Sigmoid colon (tissue), 3 donors: ENCODE measurements at regions not wholly inside any gene's neighbourhood (a gene's known extent, or its start where the extent isn't known, plus 50 kb on each side); places are given as distances from the start of the nearest gene placed in this dataset.

Experiments
- POLR2A ChIP-seq, 2 donors: fragments of 450-650 bp; IDR thresholded peaks; one replicate each; pipeline ENCODE4 v1.6.1; 2016; ENCODE audit warnings: antibody characterized with exemption in 2 of 2, mild to moderate bottlenecking in 2 of 2, moderate library complexity in 2 of 2
- TF ChIP-seq, protein P1 (sequence below), 4 experiments: fragments of 450-650 bp in 3 of 4; fragments of 200-600 bp in 1 of 4; IDR thresholded peaks; one replicate each; pipeline ENCODE4 v1.5.1; 2016 to 2019; ENCODE audit warnings: antibody characterized with exemption in 4 of 4, mild to moderate bottlenecking in 3 of 4, moderate library complexity in 2 of 4

DNA sequence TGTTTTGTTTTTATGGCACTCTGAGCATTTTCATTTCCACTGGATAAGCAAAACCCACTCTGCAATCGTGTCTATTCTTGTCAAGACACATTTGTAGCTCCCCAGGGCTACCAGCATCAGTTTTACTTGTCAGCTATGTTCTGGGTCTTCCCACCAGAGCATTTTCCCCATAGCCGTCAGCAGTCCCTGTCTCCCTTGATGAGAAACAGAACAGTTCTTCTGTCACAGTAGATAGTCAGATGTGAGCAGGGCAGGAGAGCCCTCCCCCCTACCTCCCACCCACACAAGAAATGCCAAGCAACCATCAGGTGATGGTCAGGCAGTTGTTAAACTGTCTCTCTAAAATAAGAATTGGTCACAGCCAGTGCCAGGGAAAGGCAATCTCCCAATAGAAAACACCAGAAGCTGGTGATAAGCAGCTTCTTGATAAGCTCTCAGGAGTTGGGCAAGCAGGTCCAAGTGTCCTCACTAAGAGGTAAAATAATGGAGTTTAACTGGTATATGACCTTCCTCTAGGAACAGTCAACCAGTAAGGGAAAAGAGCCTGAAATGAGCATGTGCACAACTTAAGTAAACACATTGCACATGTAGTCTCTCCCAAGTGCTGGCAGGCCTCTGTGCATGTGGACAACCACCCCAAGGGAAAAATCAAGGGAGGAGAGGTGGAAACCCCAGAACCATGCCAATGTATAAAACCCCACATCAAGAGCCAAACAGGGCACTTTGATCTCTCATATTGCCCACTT is 208.2 kb downstream of the S1PR1 start:
- TF ChIP-seq, protein P1, sequence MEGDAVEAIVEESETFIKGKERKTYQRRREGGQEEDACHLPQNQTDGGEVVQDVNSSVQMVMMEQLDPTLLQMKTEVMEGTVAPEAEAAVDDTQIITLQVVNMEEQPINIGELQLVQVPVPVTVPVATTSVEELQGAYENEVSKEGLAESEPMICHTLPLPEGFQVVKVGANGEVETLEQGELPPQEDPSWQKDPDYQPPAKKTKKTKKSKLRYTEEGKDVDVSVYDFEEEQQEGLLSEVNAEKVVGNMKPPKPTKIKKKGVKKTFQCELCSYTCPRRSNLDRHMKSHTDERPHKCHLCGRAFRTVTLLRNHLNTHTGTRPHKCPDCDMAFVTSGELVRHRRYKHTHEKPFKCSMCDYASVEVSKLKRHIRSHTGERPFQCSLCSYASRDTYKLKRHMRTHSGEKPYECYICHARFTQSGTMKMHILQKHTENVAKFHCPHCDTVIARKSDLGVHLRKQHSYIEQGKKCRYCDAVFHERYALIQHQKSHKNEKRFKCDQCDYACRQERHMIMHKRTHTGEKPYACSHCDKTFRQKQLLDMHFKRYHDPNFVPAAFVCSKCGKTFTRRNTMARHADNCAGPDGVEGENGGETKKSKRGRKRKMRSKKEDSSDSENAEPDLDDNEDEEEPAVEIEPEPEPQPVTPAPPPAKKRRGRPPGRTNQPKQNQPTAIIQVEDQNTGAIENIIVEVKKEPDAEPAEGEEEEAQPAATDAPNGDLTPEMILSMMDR (IDR thresholded peaks at IDR 0.05), result no peak
- TF ChIP-seq POLR2A (IDR thresholded peaks at IDR 0.05), result no peak
